Panc1 (cell line): ENCODE measurements at regions not wholly inside any gene's neighbourhood (a gene's known extent, or its start where the extent isn't known, plus 50 kb on each side); places are given as distances from the start of the nearest gene placed in this dataset.

Experiments
- ATAC-seq: fragments of 200-7000 bp; cut with Tn5 transposase; 2 replicates; pipeline ENCODE4 v1.9.1; 2020; ENCODE audit warnings: mild to moderate bottlenecking, moderate library complexity
- BruUV-seq: library from RNA; stranded (reverse); fragments of 400-500 nt; replicated peaks from 2 replicates; lab custom pipeline; 2021; lab: Mats Ljungman, UMichigan
- CTCF ChIA-PET: fragments of 300-600 bp; sonication (Branson Sonifier 250); formaldehyde crosslinking; loops from one replicate; lab custom pipeline; 2022; ENCODE audit warnings: antibody characterized with exemption; lab: Charles Lee
- POLR2A ChIA-PET: fragments of 300-600 bp; sonication (Branson Sonifier 250); formaldehyde crosslinking; loops from one replicate; lab custom pipeline; 2022; ENCODE audit warnings: antibody characterized with exemption; lab: Charles Lee
- DNase-seq: peaks from one replicate; pipeline ENCODE4 v3.0.0-alpha.2; 2010; ENCODE audit warnings: low read depth, low spot score
- H3K27ac ChIP-seq: 2 replicates; pipeline ENCODE4 v1.5.1; 2011; ENCODE audit warnings: mild to moderate bottlenecking, low read length, inconsistent platforms
- H3K27me3 ChIP-seq: fragments of 200-500 bp; sonication (Bioruptor generic); 2 replicates; pipeline ENCODE4 v1.6.0; 2014; ENCODE audit warnings: low read length, inconsistent platforms; ENCODE audit not compliant: control insufficient read depth, insufficient read depth
- H3K36me3 ChIP-seq: fragments of 200-500 bp; sonication (Bioruptor generic); 2 replicates; pipeline ENCODE4 v1.5.1; 2014; ENCODE audit warnings: inconsistent platforms, mild to moderate bottlenecking, low read length, moderate library complexity; ENCODE audit not compliant: control insufficient read depth, insufficient read depth
- H3K4me1 ChIP-seq: 2 replicates; pipeline ENCODE4 v1.5.1; 2011; ENCODE audit warnings: inconsistent platforms, mild to moderate bottlenecking, low read length, moderate library complexity; ENCODE audit not compliant: control insufficient read depth, insufficient read depth
- H3K4me3 ChIP-seq, 2 experiments: 2 replicates each; pipeline ENCODE4 v1.5.1; 2011 to 2012; ENCODE audit warnings: low read depth in 2 of 2, low read length in 2 of 2, mild to moderate bottlenecking in 2 of 2, inconsistent platforms in 1 of 2, moderate library complexity in 1 of 2
- H3K9me3 ChIP-seq: fragments of 200-500 bp; sonication (Bioruptor generic); 2 replicates; pipeline ENCODE4 v1.5.1; 2014; ENCODE audit warnings: low read depth, mild to moderate bottlenecking, inconsistent platforms, low read length, moderate library complexity; ENCODE audit not compliant: control insufficient read depth, insufficient read depth
- CTCF ChIP-seq: fragments of 450-650 bp; IDR thresholded peaks from 2 replicates; pipeline ENCODE4 v1.5.1; 2017; ENCODE audit warnings: mild to moderate bottlenecking
- POLR2AphosphoS5 ChIP-seq: IDR thresholded peaks from 2 replicates; pipeline ENCODE4 v1.6.1; 2012; ENCODE audit warnings: mild to moderate bottlenecking, low read depth, low read length, moderate library complexity
- REST ChIP-seq, 2 experiments: IDR thresholded peaks; 2 replicates each; pipeline ENCODE4 v1.6.1; 2011 to 2012; ENCODE audit warnings: low read depth in 2 of 2, control low read depth in 1 of 2, low read length in 1 of 2, mild to moderate bottlenecking in 1 of 2, moderate library complexity in 1 of 2; ENCODE audit not compliant: insufficient read depth in 1 of 2
- SIN3A ChIP-seq: IDR thresholded peaks from 2 replicates; pipeline ENCODE4 v1.6.1; 2012; ENCODE audit warnings: low read depth, mild to moderate bottlenecking, low read length, moderate library complexity, borderline replicate concordance; ENCODE audit not compliant: insufficient read depth
- TCF7L2 ChIP-seq: IDR thresholded peaks from 2 replicates; pipeline ENCODE4 v1.6.1; 2011; ENCODE audit warnings: mild to moderate bottlenecking, low read depth, low read length, inconsistent platforms
- in situ Hi-C: cut with HindIII; loops from 2 replicates; pipeline ENCODE4 v1.10.0; 2016; ENCODE audit warnings: low sequenced_read_pairs, low pct_unique_long_range_greater_than_20kb
- intact Hi-C: fragments of 100-400 bp; cut with micrococcal nuclease; formaldehyde crosslinking; loops from one replicate; pipeline ENCODE4 v1.10.0; 2022; ENCODE audit not compliant: unreplicated experiment

- intact Hi-C loops (no loop called here), in situ Hi-C loops (no loop called here)
- no peaks in the 10 kb centered on the region for H3K9me3 ChIP-seq
- no peak overlapping the region; the same call in 1 of the 2 replicates for H3K27ac ChIP-seq
- no peak overlapping the region for H3K4me3 ChIP-seq
- no peak for DNase-seq
- CTCF ChIA-PET = no interaction called here
- H3K4me1 ChIP-seq = peaks cover 17% of the 10 kb centered on the region; the same call in 1 of the 2 replicates
- no TSS peak for BruUV-seq
- H3K36me3 ChIP-seq = no peaks in the 10 kb centered on the region
- POLR2A ChIA-PET = no interaction called here
- ATAC-seq = no peak
- TF ChIP-seq TCF7L2 = no peak
- no peak for TF ChIP-seq POLR2AphosphoS5
- TF ChIP-seq REST (IDR thresholded peaks at IDR 0.05; ENCODE audit: insufficient read depth in 1 of 2, low read depth in 2 of 2, low read length in 1 of 2) = no peak
- TF ChIP-seq CTCF = no peak
- no peak for TF ChIP-seq SIN3A
- no peaks in the 10 kb centered on the region for H3K27me3 ChIP-seq
Measured at GRCh38 chr20:47451602-47451904, 50.1 kb upstream of the NCOA3 start.
